ENCODE measurements at regions not wholly inside any gene's neighbourhood (a gene's known extent, or its start where the extent isn't known, plus 50 kb on each side); places are given as distances from the start of the nearest gene placed in this dataset.

DNA sequence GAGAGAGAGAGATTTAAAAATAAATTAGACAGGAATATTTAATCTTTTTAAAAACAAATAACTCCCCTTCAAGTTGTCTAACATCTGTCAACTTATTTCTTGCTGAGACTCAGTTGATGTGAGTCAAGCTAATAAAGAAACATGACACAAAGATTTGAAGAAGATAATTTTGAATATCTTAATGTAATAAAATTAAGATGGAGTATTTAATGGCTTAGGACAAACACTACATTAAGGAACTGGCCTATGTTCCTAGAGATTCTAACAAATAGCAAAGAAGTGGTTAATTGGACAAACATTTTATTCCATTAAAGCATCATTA, 134.0 kb downstream of the INSIG2 start:
- TF ChIP-seq, protein P1, sequence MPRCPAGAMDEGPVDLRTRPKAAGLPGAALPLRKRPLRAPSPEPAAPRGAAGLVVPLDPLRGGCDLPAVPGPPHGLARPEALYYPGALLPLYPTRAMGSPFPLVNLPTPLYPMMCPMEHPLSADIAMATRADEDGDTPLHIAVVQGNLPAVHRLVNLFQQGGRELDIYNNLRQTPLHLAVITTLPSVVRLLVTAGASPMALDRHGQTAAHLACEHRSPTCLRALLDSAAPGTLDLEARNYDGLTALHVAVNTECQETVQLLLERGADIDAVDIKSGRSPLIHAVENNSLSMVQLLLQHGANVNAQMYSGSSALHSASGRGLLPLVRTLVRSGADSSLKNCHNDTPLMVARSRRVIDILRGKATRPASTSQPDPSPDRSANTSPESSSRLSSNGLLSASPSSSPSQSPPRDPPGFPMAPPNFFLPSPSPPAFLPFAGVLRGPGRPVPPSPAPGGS (IDR thresholded peaks at IDR 0.05; ENCODE audit: borderline replicate concordance, insufficient read depth, low read depth, low read length, poor library complexity, severe bottlenecking) = no peak
- TF ChIP-seq NR2C1 (IDR thresholded peaks at IDR 0.05) = no peak
- Histone ChIP-seq H3K4me2 (ENCODE audit: control insufficient read depth, insufficient read depth) (no peak overlapping the region), H3K4me1 (ENCODE audit: control insufficient read depth, insufficient read depth, low read length) (peaks cover 15% of the 10 kb centered on the region; the same call in 1 of the 2 replicates), H3K36me3 (ENCODE audit: control insufficient read depth in 2 of 2, insufficient read depth in 2 of 2, low read length in 1 of 2) (no peaks in the 10 kb centered on the region), H3K9me3 (replicated peaks; ENCODE audit: control insufficient read depth, insufficient read depth, low read length) (no peaks in the 10 kb centered on the region), H3K27me3 (replicated peaks in 1 of 2; ENCODE audit: control insufficient read depth in 2 of 2, insufficient read depth in 2 of 2, low read length in 1 of 2) (no peaks in the 10 kb centered on the region), H3K27ac (ENCODE audit: control insufficient read depth, insufficient read depth) (no peak overlapping the region), H2AFZ (ENCODE audit: control insufficient read depth, low read depth, low read length) (no peak overlapping the region), H3K4me3 (no peak overlapping the region), H4K20me1 (ENCODE audit: control insufficient read depth, insufficient read depth) (no peaks in the 10 kb centered on the region), H3K9ac (ENCODE audit: control insufficient read depth, insufficient read depth, low read length) (no peak overlapping the region), H3K79me2 (ENCODE audit: control insufficient read depth, insufficient read depth, low read length) (no peaks in the 10 kb centered on the region)
- CTCF ChIA-PET = interaction anchor here (0.9 to 4.4 kb wide), 15 partner anchors 11 to 660 kb away, joined by 3 to 47 read pairs (median 4); no protein-coding TSS in a partner anchor
- no peak for FAIRE-seq
- POLR2A ChIA-PET = no interaction called here
- intact Hi-C loops (cut with micrococcal nuclease; ENCODE audit: unreplicated experiment) (loop anchor here (1.0 to 5.0 kb wide), 5 partner anchors 47 to 643 kb away; no protein-coding TSS in a partner anchor), in situ Hi-C loops (cut with MboI) (loop anchor here (5.0 kb wide), 1 partner anchor 640 kb away; no protein-coding TSS in a partner anchor)
- RAD21 ChIA-PET (ENCODE audit: unreplicated experiment) = interaction anchor here (0.7 to 4.4 kb wide), 3 partner anchors 176 to 640 kb away, joined by 3 to 21 read pairs (median 5); no protein-coding TSS in a partner anchor
- no peak for DNase-seq (ENCODE audit: low read depth, low spot score)
- SMC1A ChIA-PET (ENCODE audit: uncharacterized antibody, unreplicated experiment) = interaction anchor here (0.6 to 3.0 kb wide), 6 partner anchors 9 to 643 kb away, joined by 3 to 20 read pairs (median 4); no protein-coding TSS in a partner anchor
- ATAC-seq = no peak
- no TSS peak for BruUV-seq (replicated peaks)

DNA sequence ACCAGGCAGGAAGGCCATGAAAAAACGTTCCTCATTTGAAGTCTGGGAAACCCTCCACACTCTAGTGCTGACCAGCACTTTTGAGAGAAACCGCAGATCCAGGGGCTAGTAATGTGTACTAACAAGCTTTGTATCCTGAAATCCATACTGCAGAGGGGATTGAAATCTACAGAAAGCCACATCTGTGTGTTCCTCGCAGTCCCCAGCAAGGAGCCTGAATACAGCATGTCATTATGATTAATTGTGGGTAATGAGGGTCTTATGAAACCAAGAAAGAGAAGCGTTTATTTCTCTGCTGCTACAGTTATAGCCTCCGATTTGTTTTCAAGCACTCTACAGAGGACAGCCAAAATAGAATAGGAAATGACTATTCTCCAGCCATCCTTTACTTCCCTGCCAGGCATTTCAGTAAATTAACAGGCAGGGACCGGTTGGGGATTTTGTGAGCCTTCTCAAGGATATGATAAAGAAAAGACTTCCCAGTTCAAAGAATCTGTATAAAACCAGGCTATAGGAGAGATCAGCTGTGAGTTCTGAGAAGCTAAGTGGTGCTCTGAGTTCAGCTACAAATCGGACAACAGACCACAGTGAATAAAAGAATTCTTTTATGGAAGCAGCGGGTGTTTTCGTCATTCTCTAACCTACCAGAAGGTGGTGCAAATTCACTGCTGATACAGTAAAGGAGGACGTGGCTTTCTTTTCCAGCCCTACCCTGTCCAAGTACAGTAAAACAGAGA, 133.4 kb downstream of the INSIG2 start:
- Histone ChIP-seq H3K79me2 (ENCODE audit: control insufficient read depth, insufficient read depth, low read length) (no peaks in the 10 kb centered on the region), H3K36me3 (ENCODE audit: control insufficient read depth in 2 of 2, insufficient read depth in 2 of 2, low read length in 1 of 2) (no peaks in the 10 kb centered on the region), H3K4me2 (ENCODE audit: control insufficient read depth, insufficient read depth) (no peak overlapping the region), H3K4me1 (ENCODE audit: control insufficient read depth, insufficient read depth, low read length) (peaks cover 15% of the 10 kb centered on the region; the same call in 1 of the 2 replicates), H2AFZ (ENCODE audit: control insufficient read depth, low read depth, low read length) (no peak overlapping the region), H3K4me3 (no peak overlapping the region), H3K9ac (ENCODE audit: control insufficient read depth, insufficient read depth, low read length) (no peak overlapping the region), H4K20me1 (ENCODE audit: control insufficient read depth, insufficient read depth) (no peaks in the 10 kb centered on the region), H3K27ac (ENCODE audit: control insufficient read depth, insufficient read depth) (no peak overlapping the region), H3K27me3 (replicated peaks in 1 of 2; ENCODE audit: control insufficient read depth in 2 of 2, insufficient read depth in 2 of 2, low read length in 1 of 2) (no peaks in the 10 kb centered on the region), H3K9me3 (replicated peaks; ENCODE audit: control insufficient read depth, insufficient read depth, low read length) (no peaks in the 10 kb centered on the region)
- ChIA-PET RAD21 (ENCODE audit: unreplicated experiment) (interaction anchor here (0.7 to 4.4 kb wide), 3 partner anchors 175 to 640 kb away, joined by 3 to 21 read pairs (median 5); no protein-coding TSS in a partner anchor), CTCF (interaction anchor here (0.6 to 4.4 kb wide), 22 partner anchors 12 to 865 kb away, joined by 3 to 47 read pairs (median 4); partner anchors contain the start of gene DDX18), SMC1A (ENCODE audit: uncharacterized antibody, unreplicated experiment) (interaction anchor here (0.6 to 3.0 kb wide), 9 partner anchors 9 to 643 kb away, joined by 3 to 20 read pairs (median 3); no protein-coding TSS in a partner anchor), POLR2A (no interaction called here)
- 4% methylated on average over 10 of the region's 10 CpGs for WGBS (ENCODE audit: insufficient coverage, insufficient replicate concordance, low lambda C conversion rate, missing lambda C conversion rate)
- in situ Hi-C loops (cut with MboI) = loop anchor here (5.0 kb wide), 1 partner anchor 641 kb away; no protein-coding TSS in a partner anchor
- BruUV-seq (replicated peaks) = no TSS peak
- FAIRE-seq = peak; percentile 80
- peak; percentile 79 for ATAC-seq
- no peak for DNase-seq (ENCODE audit: low read depth, low spot score)
- intact Hi-C loops (cut with micrococcal nuclease; ENCODE audit: unreplicated experiment) = loop anchor here (1.0 to 5.0 kb wide), 5 partner anchors 48 to 644 kb away; no protein-coding TSS in a partner anchor
- TF ChIP-seq ASH2L (IDR thresholded peaks at IDR 0.05; ENCODE audit: borderline replicate concordance, low read depth) (no peak), SMC3 (IDR thresholded peaks at IDR 0.05; ENCODE audit: borderline replicate concordance, low read length) (peak; percentile 94), RUNX3 (IDR thresholded peaks at IDR 0.05; ENCODE audit: low read length) (peak; percentile 8; the same call in 1 of the 2 replicates), YY1 (IDR thresholded peaks at IDR 0.05; ENCODE audit: low read depth, low read length) (peak; percentile 53; the same call in 1 of the 2 replicates), RAD21 (IDR thresholded peaks at IDR 0.05; ENCODE audit: insufficient read depth, low read depth, low read length) (peak; percentile 91)
- TF ChIP-seq, protein P2, sequence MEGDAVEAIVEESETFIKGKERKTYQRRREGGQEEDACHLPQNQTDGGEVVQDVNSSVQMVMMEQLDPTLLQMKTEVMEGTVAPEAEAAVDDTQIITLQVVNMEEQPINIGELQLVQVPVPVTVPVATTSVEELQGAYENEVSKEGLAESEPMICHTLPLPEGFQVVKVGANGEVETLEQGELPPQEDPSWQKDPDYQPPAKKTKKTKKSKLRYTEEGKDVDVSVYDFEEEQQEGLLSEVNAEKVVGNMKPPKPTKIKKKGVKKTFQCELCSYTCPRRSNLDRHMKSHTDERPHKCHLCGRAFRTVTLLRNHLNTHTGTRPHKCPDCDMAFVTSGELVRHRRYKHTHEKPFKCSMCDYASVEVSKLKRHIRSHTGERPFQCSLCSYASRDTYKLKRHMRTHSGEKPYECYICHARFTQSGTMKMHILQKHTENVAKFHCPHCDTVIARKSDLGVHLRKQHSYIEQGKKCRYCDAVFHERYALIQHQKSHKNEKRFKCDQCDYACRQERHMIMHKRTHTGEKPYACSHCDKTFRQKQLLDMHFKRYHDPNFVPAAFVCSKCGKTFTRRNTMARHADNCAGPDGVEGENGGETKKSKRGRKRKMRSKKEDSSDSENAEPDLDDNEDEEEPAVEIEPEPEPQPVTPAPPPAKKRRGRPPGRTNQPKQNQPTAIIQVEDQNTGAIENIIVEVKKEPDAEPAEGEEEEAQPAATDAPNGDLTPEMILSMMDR (IDR thresholded peaks at IDR 0.05 in 2 of 3, conservative IDR thresholded peaks at IDR 0.05 in 1 of 3; ENCODE audit: control insufficient read depth in 2 of 3, extremely low read depth in 1 of 3, insufficient read depth in 1 of 3, low read depth in 3 of 3, low read length in 3 of 3) = peak; percentile 61 to 88 (median 64)
- TF ChIP-seq, protein P3, sequence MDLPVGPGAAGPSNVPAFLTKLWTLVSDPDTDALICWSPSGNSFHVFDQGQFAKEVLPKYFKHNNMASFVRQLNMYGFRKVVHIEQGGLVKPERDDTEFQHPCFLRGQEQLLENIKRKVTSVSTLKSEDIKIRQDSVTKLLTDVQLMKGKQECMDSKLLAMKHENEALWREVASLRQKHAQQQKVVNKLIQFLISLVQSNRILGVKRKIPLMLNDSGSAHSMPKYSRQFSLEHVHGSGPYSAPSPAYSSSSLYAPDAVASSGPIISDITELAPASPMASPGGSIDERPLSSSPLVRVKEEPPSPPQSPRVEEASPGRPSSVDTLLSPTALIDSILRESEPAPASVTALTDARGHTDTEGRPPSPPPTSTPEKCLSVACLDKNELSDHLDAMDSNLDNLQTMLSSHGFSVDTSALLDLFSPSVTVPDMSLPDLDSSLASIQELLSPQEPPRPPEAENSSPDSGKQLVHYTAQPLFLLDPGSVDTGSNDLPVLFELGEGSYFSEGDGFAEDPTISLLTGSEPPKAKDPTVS (IDR thresholded peaks at IDR 0.05; ENCODE audit: low read depth, low read length) = no peak

Data from GM12878 (cell line).